ENCODE measurements at regions not wholly inside any gene's neighbourhood (a gene's known extent, or its start where the extent isn't known, plus 50 kb on each side); places are given as distances from the start of the nearest gene placed in this dataset.

DNA sequence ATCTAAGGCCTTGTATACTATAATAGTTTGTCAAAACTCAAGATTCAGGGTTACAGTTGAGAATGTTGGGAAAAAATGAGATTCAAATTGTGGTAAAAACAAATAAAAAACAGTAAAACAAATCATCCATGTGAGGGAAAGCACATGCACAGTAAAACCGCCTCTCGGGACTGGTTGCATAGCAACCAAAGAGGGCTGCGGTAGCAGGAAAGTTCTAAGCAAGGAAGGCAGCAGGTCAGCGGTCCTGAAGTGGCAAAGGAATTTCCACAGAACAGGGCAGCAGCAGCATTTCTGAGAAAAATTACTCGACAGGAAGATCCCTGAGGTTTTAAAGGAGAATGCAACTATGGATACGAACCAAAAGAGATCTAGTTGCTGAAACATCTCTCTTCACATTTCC, 93.7 kb downstream of the DYNAP start:
- 87% methylated on average over 6 of the region's 6 CpGs for WGBS (ENCODE audit: missing lambda C conversion rate)
- CTCF ChIA-PET = interaction anchor here (2.3 kb wide), 1 partner anchor 298 kb away, joined by 10 read pairs; no protein-coding TSS in a partner anchor
- ATAC-seq (no peak), DNase-seq (ENCODE audit: low read depth in 1 of 2, low spot score in 1 of 2) (no peak), FAIRE-seq (no peak)
- H3K27ac ChIP-seq = no peak overlapping the region
- no peaks in the 10 kb centered on the region for H3K9me3 ChIP-seq
- no peak overlapping the region for H3K4me3 ChIP-seq
- POLR2A ChIA-PET = no interaction called here
- no peak for TF ChIP-seq RNF2 (IDR thresholded peaks at IDR 0.05; ENCODE audit: borderline replicate concordance, low read depth)
- no peak for TF ChIP-seq ESRRA (IDR thresholded peaks at IDR 0.05; ENCODE audit: borderline replicate concordance, low read length)
- TF ChIP-seq, protein P1, sequence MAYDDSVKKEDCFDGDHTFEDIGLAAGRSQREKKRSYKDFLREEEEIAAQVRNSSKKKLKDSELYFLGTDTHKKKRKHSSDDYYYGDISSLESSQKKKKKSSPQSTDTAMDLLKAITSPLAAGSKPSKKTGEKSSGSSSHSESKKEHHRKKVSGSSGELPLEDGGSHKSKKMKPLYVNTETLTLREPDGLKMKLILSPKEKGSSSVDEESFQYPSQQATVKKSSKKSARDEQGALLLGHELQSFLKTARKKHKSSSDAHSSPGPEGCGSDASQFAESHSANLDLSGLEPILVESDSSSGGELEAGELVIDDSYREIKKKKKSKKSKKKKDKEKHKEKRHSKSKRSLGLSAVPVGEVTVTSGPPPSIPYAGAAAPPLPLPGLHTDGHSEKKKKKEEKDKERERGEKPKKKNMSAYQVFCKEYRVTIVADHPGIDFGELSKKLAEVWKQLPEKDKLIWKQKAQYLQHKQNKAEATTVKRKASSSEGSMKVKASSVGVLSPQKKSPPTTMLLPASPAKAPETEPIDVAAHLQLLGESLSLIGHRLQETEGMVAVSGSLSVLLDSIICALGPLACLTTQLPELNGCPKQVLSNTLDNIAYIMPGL (CRISPR knock-in tag; IDR thresholded peaks at IDR 0.05; ENCODE audit: borderline replicate concordance) = no peak
- TF ChIP-seq HOXB13 (CRISPR knock-in tag; IDR thresholded peaks at IDR 0.05; ENCODE audit: low read depth) = no peak
- TF ChIP-seq ZC3H11A (IDR thresholded peaks at IDR 0.05) = no peak
- TF ChIP-seq RCOR1 (IDR thresholded peaks at IDR 0.05; ENCODE audit: low read depth, low read length) = no peak
- no peak for TF ChIP-seq HOXA7 (CRISPR knock-in tag; IDR thresholded peaks at IDR 0.05)
- TF ChIP-seq, protein P2, sequence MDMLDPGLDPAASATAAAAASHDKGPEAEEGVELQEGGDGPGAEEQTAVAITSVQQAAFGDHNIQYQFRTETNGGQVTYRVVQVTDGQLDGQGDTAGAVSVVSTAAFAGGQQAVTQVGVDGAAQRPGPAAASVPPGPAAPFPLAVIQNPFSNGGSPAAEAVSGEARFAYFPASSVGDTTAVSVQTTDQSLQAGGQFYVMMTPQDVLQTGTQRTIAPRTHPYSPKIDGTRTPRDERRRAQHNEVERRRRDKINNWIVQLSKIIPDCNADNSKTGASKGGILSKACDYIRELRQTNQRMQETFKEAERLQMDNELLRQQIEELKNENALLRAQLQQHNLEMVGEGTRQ (IDR thresholded peaks at IDR 0.05) = no peak
- TF ChIP-seq RFX5 (IDR thresholded peaks at IDR 0.05) = no peak
- TF ChIP-seq, protein P3, sequence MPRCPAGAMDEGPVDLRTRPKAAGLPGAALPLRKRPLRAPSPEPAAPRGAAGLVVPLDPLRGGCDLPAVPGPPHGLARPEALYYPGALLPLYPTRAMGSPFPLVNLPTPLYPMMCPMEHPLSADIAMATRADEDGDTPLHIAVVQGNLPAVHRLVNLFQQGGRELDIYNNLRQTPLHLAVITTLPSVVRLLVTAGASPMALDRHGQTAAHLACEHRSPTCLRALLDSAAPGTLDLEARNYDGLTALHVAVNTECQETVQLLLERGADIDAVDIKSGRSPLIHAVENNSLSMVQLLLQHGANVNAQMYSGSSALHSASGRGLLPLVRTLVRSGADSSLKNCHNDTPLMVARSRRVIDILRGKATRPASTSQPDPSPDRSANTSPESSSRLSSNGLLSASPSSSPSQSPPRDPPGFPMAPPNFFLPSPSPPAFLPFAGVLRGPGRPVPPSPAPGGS (IDR thresholded peaks at IDR 0.05) = no peak
- TF ChIP-seq KDM5A (IDR thresholded peaks at IDR 0.05) = no peak
- TF ChIP-seq CBX8 (IDR thresholded peaks at IDR 0.05) = no peak
- no peak for TF ChIP-seq POLR2A (IDR thresholded peaks at IDR 0.05; ENCODE audit: low read length)
- no peak for TF ChIP-seq ZNF302 (CRISPR knock-in tag; IDR thresholded peaks at IDR 0.05)
- no peak for TF ChIP-seq HOXB5 (CRISPR knock-in tag; IDR thresholded peaks at IDR 0.05)
- peaks cover 6% of the 10 kb centered on the region; the same call in 2 of the 3 replicates for H3K4me1 ChIP-seq
- no peak overlapping the region for H3K4me2 ChIP-seq

DNA sequence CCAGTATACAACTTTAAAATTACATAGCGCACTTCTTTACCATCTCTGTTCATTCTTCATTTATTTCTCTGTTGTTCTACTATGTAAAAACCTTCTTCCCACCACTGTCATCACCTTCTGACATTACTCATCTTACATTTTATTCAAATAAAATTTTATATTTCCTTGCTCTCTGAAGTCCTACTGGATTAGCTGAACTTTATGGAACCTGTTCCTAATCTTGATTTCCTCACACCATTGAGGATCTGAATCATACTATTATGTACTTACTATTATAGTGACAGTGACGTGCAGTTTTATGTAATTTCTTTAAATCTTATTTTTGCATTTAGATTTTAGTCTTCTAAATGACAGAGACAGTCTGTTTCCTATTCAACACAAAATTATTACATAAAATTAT, 98.3 kb downstream of the DYNAP start:
- DNase-seq (ENCODE audit: low read depth in 1 of 2, low spot score in 1 of 2) = no peak
- CTCF ChIA-PET = interaction anchor here (1.0 kb wide), 1 partner anchor 10 kb away, joined by 4 read pairs; no protein-coding TSS in a partner anchor
- no peaks in the 10 kb centered on the region for H3K4me1 ChIP-seq
- no peaks in the 10 kb centered on the region for H3K9me3 ChIP-seq
- no peak overlapping the region for H3K4me2 ChIP-seq
- POLR2A ChIA-PET = no interaction called here
- no peak for ATAC-seq
- no peak overlapping the region for H3K4me3 ChIP-seq
- WGBS (ENCODE audit: missing lambda C conversion rate) = 83% methylated on average over 2 of the region's 2 CpGs
- FAIRE-seq = no peak
- no peak for TF ChIP-seq MYC (IDR thresholded peaks at IDR 0.05; ENCODE audit: borderline replicate concordance, low read length)
- no peak for TF ChIP-seq MAZ (IDR thresholded peaks at IDR 0.05; ENCODE audit: borderline replicate concordance, low read depth, low read length)
- TF ChIP-seq SREBF2 (IDR thresholded peaks at IDR 0.05) = no peak
- no peak for TF ChIP-seq GATA3 (IDR thresholded peaks at IDR 0.05; ENCODE audit: borderline replicate concordance)
- TF ChIP-seq POLR2AphosphoS2 (conservative IDR thresholded peaks at IDR 0.05; ENCODE audit: low read length) = no peak
- no peak for TF ChIP-seq KDM1A (IDR thresholded peaks at IDR 0.05; ENCODE audit: low read depth)
- TF ChIP-seq ZC3H11A (IDR thresholded peaks at IDR 0.05) = no peak
- TF ChIP-seq HEYL (CRISPR knock-in tag; IDR thresholded peaks at IDR 0.05) = no peak
- no peak for TF ChIP-seq RARB (CRISPR knock-in tag; IDR thresholded peaks at IDR 0.05)
- no peak for TF ChIP-seq ZSCAN20 (CRISPR knock-in tag; IDR thresholded peaks at IDR 0.05)
- TF ChIP-seq, protein P4, sequence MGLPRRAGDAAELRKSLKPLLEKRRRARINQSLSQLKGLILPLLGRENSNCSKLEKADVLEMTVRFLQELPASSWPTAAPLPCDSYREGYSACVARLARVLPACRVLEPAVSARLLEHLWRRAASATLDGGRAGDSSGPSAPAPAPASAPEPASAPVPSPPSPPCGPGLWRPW (IDR thresholded peaks at IDR 0.05) = no peak
- TF ChIP-seq MAFK (IDR thresholded peaks at IDR 0.05; ENCODE audit: partially characterized antibody) = no peak
- no peak for TF ChIP-seq RCOR1 (IDR thresholded peaks at IDR 0.05; ENCODE audit: low read depth, low read length)
- TF ChIP-seq, protein P5, sequence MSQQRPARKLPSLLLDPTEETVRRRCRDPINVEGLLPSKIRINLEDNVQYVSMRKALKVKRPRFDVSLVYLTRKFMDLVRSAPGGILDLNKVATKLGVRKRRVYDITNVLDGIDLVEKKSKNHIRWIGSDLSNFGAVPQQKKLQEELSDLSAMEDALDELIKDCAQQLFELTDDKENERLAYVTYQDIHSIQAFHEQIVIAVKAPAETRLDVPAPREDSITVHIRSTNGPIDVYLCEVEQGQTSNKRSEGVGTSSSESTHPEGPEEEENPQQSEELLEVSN (IDR thresholded peaks at IDR 0.05; ENCODE audit: borderline replicate concordance, low read depth) = no peak
- TF ChIP-seq JUN (IDR thresholded peaks at IDR 0.05) = no peak
- no peak for TF ChIP-seq FOSL2 (IDR thresholded peaks at IDR 0.05)
- TF ChIP-seq FOSL2 (CRISPR knock-in tag; IDR thresholded peaks at IDR 0.05) = no peak
- TF ChIP-seq CHD4 (IDR thresholded peaks at IDR 0.05; ENCODE audit: borderline replicate concordance) = no peak
- TF ChIP-seq TFCP2L1 (CRISPR knock-in tag; IDR thresholded peaks at IDR 0.05) = no peak
- TF ChIP-seq RFX5 (IDR thresholded peaks at IDR 0.05) = no peak
- H3K27ac ChIP-seq = no peak overlapping the region

All from A549 (cell line).